T-helper 22 cell (primary cell): ENCODE measurements at regions not wholly inside any gene's neighbourhood (a gene's known extent, or its start where the extent isn't known, plus 50 kb on each side); places are given as distances from the start of the nearest gene placed in this dataset.
A peak's percentile ranks its signal among the peaks of the same experiment; 100 is the strongest.

Experiments used
- DNase-seq: peaks from one replicate; pipeline ENCODE4 v3.0.0-alpha.2; 2020; ENCODE audit warnings: low read depth

- DNase-seq, result no peak
Measured at GRCh38 chrX:110408949-110409588, 50.4 kb downstream of the RTL9 start.

GRCh38 chrX:110409925-110410324, 51.3 kb downstream of the RTL9 start:
- no peak for DNase-seq

GRCh38 chrX:110410603-110411002, 52.0 kb downstream of the RTL9 start:
- no peak for DNase-seq

GRCh38 chrX:110412971-110413726, 54.5 kb downstream of the RTL9 start:
- peak; percentile 23 for DNase-seq

- DNase-seq, result no peak
Measured at GRCh38 chrX:110413727-110414124, 55.1 kb downstream of the RTL9 start.

- no peak for DNase-seq
Measured at GRCh38 chrX:110414273-110414672, 55.6 kb downstream of the RTL9 start.

- no peak for DNase-seq
Measured at GRCh38 chrX:110414679-110415439, 56.2 kb downstream of the RTL9 start.

- no peak for DNase-seq
Measured at GRCh38 chrX:110415440-110416170, 57.0 kb downstream of the RTL9 start.

- DNase-seq, result no peak
Measured at GRCh38 chrX:110417128-110417527, 58.5 kb downstream of the RTL9 start.

GRCh38 chrX:110418316-110419235, 59.9 kb downstream of the RTL9 start:
- DNase-seq, result no peak

GRCh38 chrX:110419512-110419911, 60.9 kb downstream of the RTL9 start:
- DNase-seq, result no peak

GRCh38 chrX:110420771-110421499, 62.3 kb downstream of the RTL9 start:
- DNase-seq, result no peak

GRCh38 chrX:110421500-110422455, 63.1 kb downstream of the RTL9 start:
- no peak for DNase-seq

- no peak for DNase-seq
Measured at GRCh38 chrX:110425222-110426154, 66.8 kb downstream of the RTL9 start.

- no peak for DNase-seq
Measured at GRCh38 chrX:110426155-110426504, 67.5 kb downstream of the RTL9 start.

- no peak for DNase-seq
Measured at GRCh38 chrX:110427076-110427475, 68.4 kb downstream of the RTL9 start.

GRCh38 chrX:110428144-110428543, 69.5 kb downstream of the RTL9 start:
- no peak for DNase-seq
